Neural progenitor cell (in vitro differentiated cells): ENCODE measurements at regions not wholly inside any gene's neighbourhood (a gene's known extent, or its start where the extent isn't known, plus 50 kb on each side); places are given as distances from the start of the nearest gene placed in this dataset.

Experiments used
- DNase-seq: peaks from one replicate; pipeline ENCODE4 v3.0.0-alpha.2; 2016; ENCODE audit warnings: low spot score
- H2AFZ ChIP-seq: fragments of 200-600 bp; sonication (generic); replicated peaks from 2 replicates; pipeline ENCODE4 v1.6.1; 2016; ENCODE audit warnings: antibody characterized with exemption
- H3F3A ChIP-seq: fragments of 200-600 bp; sonication (generic); 2 replicates; pipeline ENCODE4 v1.6.1; 2016; ENCODE audit warnings: antibody characterized with exemption, low read depth
- H3K27ac ChIP-seq: fragments of 200-600 bp; sonication (generic); 2 replicates; pipeline ENCODE4 v1.5.1; 2016; ENCODE audit warnings: mild to moderate bottlenecking
- H3K27me3 ChIP-seq: fragments of 200-600 bp; sonication (generic); 2 replicates; pipeline ENCODE4 v1.6.1; 2016; ENCODE audit warnings: mild to moderate bottlenecking, moderate library complexity
- H3K36me3 ChIP-seq: fragments of 200-600 bp; sonication (generic); 2 replicates; pipeline ENCODE4 v1.5.1; 2016
- H3K4me1 ChIP-seq: fragments of 200-600 bp; sonication (generic); 2 replicates; pipeline ENCODE4 v1.6.1; 2016; ENCODE audit warnings: mixed run types
- H3K4me2 ChIP-seq: fragments of 200-600 bp; sonication (generic); 2 replicates; pipeline ENCODE4 v1.6.1; 2016
- H3K4me3 ChIP-seq: fragments of 200-600 bp; sonication (generic); 2 replicates; pipeline ENCODE4 v1.5.1; 2016
- H3K79me2 ChIP-seq: fragments of 200-600 bp; sonication (generic); 2 replicates; pipeline ENCODE4 v1.6.1; 2016; ENCODE audit warnings: low read depth
- H3K9ac ChIP-seq: fragments of 200-600 bp; sonication (generic); 2 replicates; pipeline ENCODE4 v1.6.1; 2016
- H3K9me3 ChIP-seq: fragments of 200-600 bp; sonication (generic); 2 replicates; pipeline ENCODE4 v1.5.1; 2016; ENCODE audit warnings: low read depth
- H4K20me1 ChIP-seq: fragments of 200-600 bp; sonication (generic); 2 replicates; pipeline ENCODE4 v1.6.1; 2016; ENCODE audit warnings: low read depth
- H3K27ac Mint-ChIP-seq: 3 replicates; pipeline ENCODE4 v1.8.0; 2021; ENCODE audit warnings: mixed read lengths
- H3K27me3 Mint-ChIP-seq: 2 replicates; pipeline ENCODE4 v1.8.0; 2022; ENCODE audit warnings: low read depth, mild to moderate bottlenecking, inconsistent platforms, moderate library complexity, mixed read lengths; ENCODE audit not compliant: insufficient read depth
- H3K36me3 Mint-ChIP-seq: 3 replicates; pipeline ENCODE4 v1.8.0; 2021; ENCODE audit warnings: mixed read lengths
- H3K4me1 Mint-ChIP-seq: 3 replicates; pipeline ENCODE4 v1.8.0; 2021; ENCODE audit warnings: mixed read lengths
- H3K4me3 Mint-ChIP-seq: 3 replicates; pipeline ENCODE4 v1.8.0; 2021; ENCODE audit warnings: mild to moderate bottlenecking, moderate library complexity, mixed read lengths
- H3K9me3 Mint-ChIP-seq: 3 replicates; pipeline ENCODE4 v1.8.0; 2020; ENCODE audit warnings: mixed read lengths
- EZH2 ChIP-seq: fragments of 200-600 bp; sonication (generic); IDR thresholded peaks from 2 replicates; pipeline ENCODE4 v1.6.1; 2017; ENCODE audit warnings: antibody characterized with exemption, mild to moderate bottlenecking, moderate library complexity
- EZH2phosphoT487 ChIP-seq: fragments of 200-600 bp; sonication (generic); IDR thresholded peaks from 2 replicates; pipeline ENCODE4 v1.6.1; 2017; ENCODE audit warnings: antibody characterized with exemption
- TF ChIP-seq, protein P1 (sequence below): fragments of 200-600 bp; sonication (generic); IDR thresholded peaks from 2 replicates; pipeline ENCODE4 v1.5.1; 2017; ENCODE audit warnings: antibody characterized with exemption, mild to moderate bottlenecking

DNA sequence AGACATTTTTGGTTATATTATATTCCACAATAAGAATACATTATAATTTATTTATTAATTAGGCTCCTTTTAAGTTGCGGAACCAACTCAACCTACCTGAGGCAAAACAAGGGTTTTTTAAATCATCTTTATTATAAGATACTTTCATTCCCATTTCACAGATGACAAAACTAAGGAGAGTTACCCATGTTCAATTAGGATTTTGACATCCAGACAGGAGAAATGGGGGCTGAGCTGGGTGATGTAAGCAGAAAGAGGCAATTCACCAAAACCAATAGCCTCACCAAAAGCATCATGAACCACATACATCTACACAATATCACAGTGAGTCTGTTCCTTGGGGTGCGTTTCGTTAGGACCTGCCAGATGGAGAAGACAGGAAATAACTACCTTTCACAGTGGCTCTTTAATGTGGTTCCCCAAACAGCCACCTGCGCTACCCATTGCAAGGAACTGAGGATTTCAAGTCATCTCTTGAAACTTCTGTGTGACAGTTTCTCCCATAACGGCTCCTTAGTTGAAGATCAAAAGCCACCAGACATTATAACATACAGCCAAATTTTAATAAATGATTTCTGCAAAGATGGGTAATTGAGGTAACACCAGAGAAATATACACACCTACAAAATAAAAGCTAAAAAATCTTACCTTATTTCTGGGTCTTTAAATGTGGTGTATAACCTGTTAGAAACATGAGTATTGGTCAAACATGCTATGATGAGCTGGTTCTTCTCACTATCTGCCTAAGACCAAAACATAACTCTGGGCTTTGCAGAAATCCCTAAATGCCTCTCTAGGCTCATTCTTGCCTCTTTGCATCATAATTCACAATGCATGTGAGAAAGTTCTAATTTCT lies 190.6 kb upstream of the LEF1 start:
- H3K9me3 Mint-ChIP-seq: peaks cover 3% of the 10 kb centered on the region
- H3K4me1 Mint-ChIP-seq: peaks cover 36% of the 10 kb centered on the region
- H3K9me3 ChIP-seq: no peaks in the 10 kb centered on the region
- no peak overlapping the region for H3K9ac ChIP-seq
- H3F3A ChIP-seq: no peaks in the 10 kb centered on the region
- H3K4me2 ChIP-seq: no peak overlapping the region
- H3K27ac ChIP-seq: no peak overlapping the region
- H3K79me2 ChIP-seq: no peaks in the 10 kb centered on the region
- H4K20me1 ChIP-seq: no peaks in the 10 kb centered on the region
- DNase-seq: no peak
- H3K4me1 ChIP-seq: peaks cover 16% of the 10 kb centered on the region
- no peak overlapping the region for H3K4me3 Mint-ChIP-seq
- H3K27ac Mint-ChIP-seq: no peak overlapping the region
- H3K27me3 ChIP-seq: no peaks in the 10 kb centered on the region
- TF ChIP-seq EZH2phosphoT487 (no peak), EZH2 (no peak)
- TF ChIP-seq, protein P1, sequence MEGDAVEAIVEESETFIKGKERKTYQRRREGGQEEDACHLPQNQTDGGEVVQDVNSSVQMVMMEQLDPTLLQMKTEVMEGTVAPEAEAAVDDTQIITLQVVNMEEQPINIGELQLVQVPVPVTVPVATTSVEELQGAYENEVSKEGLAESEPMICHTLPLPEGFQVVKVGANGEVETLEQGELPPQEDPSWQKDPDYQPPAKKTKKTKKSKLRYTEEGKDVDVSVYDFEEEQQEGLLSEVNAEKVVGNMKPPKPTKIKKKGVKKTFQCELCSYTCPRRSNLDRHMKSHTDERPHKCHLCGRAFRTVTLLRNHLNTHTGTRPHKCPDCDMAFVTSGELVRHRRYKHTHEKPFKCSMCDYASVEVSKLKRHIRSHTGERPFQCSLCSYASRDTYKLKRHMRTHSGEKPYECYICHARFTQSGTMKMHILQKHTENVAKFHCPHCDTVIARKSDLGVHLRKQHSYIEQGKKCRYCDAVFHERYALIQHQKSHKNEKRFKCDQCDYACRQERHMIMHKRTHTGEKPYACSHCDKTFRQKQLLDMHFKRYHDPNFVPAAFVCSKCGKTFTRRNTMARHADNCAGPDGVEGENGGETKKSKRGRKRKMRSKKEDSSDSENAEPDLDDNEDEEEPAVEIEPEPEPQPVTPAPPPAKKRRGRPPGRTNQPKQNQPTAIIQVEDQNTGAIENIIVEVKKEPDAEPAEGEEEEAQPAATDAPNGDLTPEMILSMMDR: no peak
- H3K4me3 ChIP-seq: no peak overlapping the region
- H2AFZ ChIP-seq: no peak overlapping the region
- peaks cover 3% of the 10 kb centered on the region for H3K27me3 Mint-ChIP-seq
- H3K36me3 ChIP-seq: no peaks in the 10 kb centered on the region
- H3K36me3 Mint-ChIP-seq: no peaks in the 10 kb centered on the region

DNA sequence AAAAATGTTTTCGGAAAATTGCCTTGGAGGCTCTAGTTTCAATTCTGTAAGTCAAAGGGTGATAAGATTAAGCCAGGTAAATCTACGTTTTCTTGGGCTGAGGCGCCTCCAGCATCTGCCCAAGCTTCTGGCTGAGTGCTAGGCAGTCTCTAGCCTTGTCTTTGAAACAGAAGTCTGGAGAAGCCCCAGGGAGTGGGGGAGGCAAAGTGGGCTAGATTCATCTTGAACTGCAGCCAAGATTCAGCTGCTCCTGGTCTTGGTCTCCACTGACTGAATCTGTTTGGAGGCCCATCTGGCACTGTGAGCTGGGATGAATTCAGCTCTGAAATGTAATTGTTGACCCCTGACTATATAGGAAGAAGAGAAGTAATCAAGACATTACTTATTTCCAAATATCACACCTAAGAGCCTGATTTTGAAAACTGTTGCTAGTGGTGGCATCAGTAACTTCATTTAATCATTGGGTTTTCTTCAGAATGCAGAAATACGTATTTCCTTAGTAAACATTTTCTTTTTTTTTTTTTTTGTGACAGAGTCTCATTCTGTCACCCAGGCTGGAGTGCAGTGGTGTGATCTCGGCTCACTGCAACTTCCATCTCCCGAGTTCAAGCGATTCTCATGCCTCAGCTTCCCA lies 187.3 kb upstream of the LEF1 start:
- DNase-seq: no peak
- no peak overlapping the region for H2AFZ ChIP-seq
- no peaks in the 10 kb centered on the region for H4K20me1 ChIP-seq
- no peak overlapping the region for H3K9ac ChIP-seq
- H3K4me2 ChIP-seq: no peak overlapping the region
- H3K27me3 Mint-ChIP-seq: no peaks in the 10 kb centered on the region
- H3K4me1 Mint-ChIP-seq: peaks cover 41% of the 10 kb centered on the region
- no peak overlapping the region for H3K27ac Mint-ChIP-seq
- TF ChIP-seq, protein P1: no peak
- TF ChIP-seq EZH2 (no peak), EZH2phosphoT487 (no peak)
- no peaks in the 10 kb centered on the region for H3K9me3 Mint-ChIP-seq
- no peaks in the 10 kb centered on the region for H3K27me3 ChIP-seq
- H3K4me3 Mint-ChIP-seq: no peak overlapping the region
- H3K27ac ChIP-seq: no peak overlapping the region
- no peak overlapping the region for H3K4me3 ChIP-seq
- H3K9me3 ChIP-seq: no peaks in the 10 kb centered on the region
- H3K36me3 ChIP-seq: no peaks in the 10 kb centered on the region
- H3K4me1 ChIP-seq: peaks cover 19% of the 10 kb centered on the region
- no peaks in the 10 kb centered on the region for H3F3A ChIP-seq
- H3K79me2 ChIP-seq: no peaks in the 10 kb centered on the region
- no peaks in the 10 kb centered on the region for H3K36me3 Mint-ChIP-seq

DNA sequence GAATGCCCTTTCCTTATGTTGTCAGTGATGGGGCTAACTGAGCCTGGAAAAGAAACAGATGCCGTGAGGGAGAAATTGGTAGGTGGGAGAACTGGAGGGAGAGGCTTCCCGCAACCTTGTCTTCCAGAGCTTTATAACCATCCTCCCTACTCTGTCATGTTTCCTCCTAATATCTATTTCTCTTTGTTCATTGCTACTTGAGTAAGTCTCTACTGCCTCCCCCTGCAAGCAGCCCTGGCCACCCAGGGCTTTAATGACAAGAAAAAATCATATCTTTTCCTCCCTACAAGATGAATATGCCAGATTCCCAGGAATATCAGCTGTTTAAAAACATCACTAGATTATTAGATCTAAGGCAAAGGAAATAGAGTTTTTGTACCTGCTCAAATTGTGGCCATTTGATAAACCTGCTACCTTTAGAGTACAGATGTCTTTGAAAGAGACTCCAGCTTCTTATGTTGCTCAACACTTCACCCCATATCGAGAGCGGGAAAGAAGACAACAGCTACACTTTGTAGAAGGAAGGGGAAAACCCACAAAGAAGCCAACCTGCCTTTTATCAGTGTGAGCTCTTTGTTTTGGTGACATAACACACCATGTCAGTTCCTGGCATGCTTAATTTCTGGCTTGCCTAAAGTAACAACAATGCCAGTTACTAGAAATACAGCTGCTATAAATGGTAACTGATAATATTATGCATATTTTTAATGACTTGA lies 186.6 kb upstream of the LEF1 start:
- Histone ChIP-seq H3K27me3 (no peaks in the 10 kb centered on the region), H3F3A (peaks cover 4% of the 10 kb centered on the region), H2AFZ (no peak overlapping the region), H3K9me3 (no peaks in the 10 kb centered on the region), H3K27ac (no peak overlapping the region), H3K4me3 (no peak overlapping the region), H3K4me2 (no peak overlapping the region), H3K9ac (no peak overlapping the region), H3K36me3 (no peaks in the 10 kb centered on the region), H3K4me1 (peaks cover 21% of the 10 kb centered on the region), H4K20me1 (no peaks in the 10 kb centered on the region), H3K79me2 (no peaks in the 10 kb centered on the region)
- H3K36me3 Mint-ChIP-seq: no peaks in the 10 kb centered on the region
- no peaks in the 10 kb centered on the region for H3K9me3 Mint-ChIP-seq
- no peak for DNase-seq
- H3K27me3 Mint-ChIP-seq: no peaks in the 10 kb centered on the region
- TF ChIP-seq, protein P1: no peak
- no peak for TF ChIP-seq EZH2phosphoT487
- no peak for TF ChIP-seq EZH2
- no peak overlapping the region for H3K27ac Mint-ChIP-seq
- peaks cover 41% of the 10 kb centered on the region for H3K4me1 Mint-ChIP-seq
- H3K4me3 Mint-ChIP-seq: no peak overlapping the region
